HepG2 (cell line): ENCODE measurements at regions not wholly inside any gene's neighbourhood (a gene's known extent, or its start where the extent isn't known, plus 50 kb on each side); places are given as distances from the start of the nearest gene placed in this dataset.

Experiments used
- BHLHE40 ChIP-seq: IDR thresholded peaks from 2 replicates; pipeline ENCODE4 v1.6.1; 2011; ENCODE audit warnings: low read length, improper control_type of control experiment
- BRCA1 ChIP-seq: sonication (generic); formaldehyde crosslinking; IDR thresholded peaks from 2 replicates; pipeline ENCODE4 v1.4.0; 2020; ENCODE audit warnings: missing genetic modification reagents
- CEBPB ChIP-seq: IDR thresholded peaks from 2 replicates; pipeline ENCODE4 v1.6.1; 2011; ENCODE audit warnings: low read depth, low read length, improper control_type of control experiment, borderline replicate concordance
- EZH2 ChIP-seq: conservative IDR thresholded peaks from 2 replicates; pipeline ENCODE4 v1.6.1; 2012; ENCODE audit warnings: mild to moderate bottlenecking, low read depth, low read length, moderate library complexity
- FOXP1 ChIP-seq, 2 experiments: fragments of 450-650 bp in 1 of 2; IDR thresholded peaks; 2 replicates each; pipeline ENCODE4 v1.6.1; 2017 to 2018; ENCODE audit warnings: antibody characterized with exemption in 1 of 2
- MAFK ChIP-seq, 2 experiments: IDR thresholded peaks in 1 of 2; conservative IDR thresholded peaks in 1 of 2; 2 replicates each; pipeline ENCODE4 v1.6.1; 2011; ENCODE audit warnings: improper control_type of control experiment in 2 of 2, low read length in 2 of 2
- STAT5B ChIP-seq: sonication (generic); formaldehyde crosslinking; IDR thresholded peaks from 2 replicates; pipeline ENCODE4 v1.4.0; 2020; ENCODE audit warnings: missing genetic modification reagents
- THAP9 ChIP-seq: sonication (generic); formaldehyde crosslinking; IDR thresholded peaks from 2 replicates; pipeline ENCODE4; 2020; ENCODE audit warnings: missing genetic modification reagents, mild to moderate bottlenecking, borderline replicate concordance
- ZFP36L2 ChIP-seq: sonication (generic); formaldehyde crosslinking; IDR thresholded peaks from 2 replicates; pipeline ENCODE4 v1.4.0; 2020; ENCODE audit warnings: missing genetic modification reagents
- ZKSCAN1 ChIP-seq: fragments of 150-350 bp; IDR thresholded peaks from 2 replicates; pipeline ENCODE4 v1.6.1; 2014; ENCODE audit warnings: low read length
- ZNF354B ChIP-seq: sonication (generic); formaldehyde crosslinking; IDR thresholded peaks from 2 replicates; pipeline ENCODE4 v1.8.0; 2022; ENCODE audit warnings: mild to moderate bottlenecking, missing genetic modification reagents
- ZNF709 ChIP-seq: sonication (generic); formaldehyde crosslinking; IDR thresholded peaks from 2 replicates; pipeline ENCODE4 v1.5.0; 2020; ENCODE audit warnings: mild to moderate bottlenecking, missing genetic modification reagents
- ZNF773 ChIP-seq: sonication (generic); formaldehyde crosslinking; IDR thresholded peaks from 2 replicates; pipeline ENCODE4 v1.4.0; 2020; ENCODE audit warnings: missing genetic modification reagents, borderline replicate concordance
- ZNF883 ChIP-seq: sonication (generic); formaldehyde crosslinking; IDR thresholded peaks from 2 replicates; pipeline ENCODE4 v1.5.1; 2020; ENCODE audit warnings: mild to moderate bottlenecking, missing genetic modification reagents; ENCODE audit errors: not compliant biosample characterization

GRCh38 chr6:67160820-67161219, 1453.8 kb upstream of the EYS start:
- TF ChIP-seq ZKSCAN1 (no peak), ZFP36L2 (CRISPR knock-in tag) (no peak), ZNF883 (CRISPR knock-in tag) (no peak), BHLHE40 (no peak), FOXP1 (IDR thresholded peaks at IDR 0.05) (no peak), FOXP1 (CRISPR knock-in tag; IDR thresholded peaks at IDR 0.05) (no peak), ZNF709 (no peak), ZNF354B (CRISPR knock-in tag) (no peak), CEBPB (no peak), MAFK (conservative IDR thresholded peaks at IDR 0.05 in 1 of 2, IDR thresholded peaks at IDR 0.05 in 1 of 2; ENCODE audit: low read length in 2 of 2) (no peak), THAP9 (CRISPR knock-in tag) (no peak), ZNF773 (CRISPR knock-in tag) (no peak), EZH2 (no peak), STAT5B (CRISPR knock-in tag) (no peak), BRCA1 (CRISPR knock-in tag) (no peak)
